NOMO-1 treated with DMSO at 0.1 percent for 48 hours (cell line): ENCODE measurements at regions not wholly inside any gene's neighbourhood (a gene's known extent, or its start where the extent isn't known, plus 50 kb on each side); places are given as distances from the start of the nearest gene placed in this dataset.
"Not testable (repeated sequence)": the region's sequence is repeated elsewhere in the genome, so short reads cannot be mapped to it uniquely, and the experiment has no call there.

Source experiments
- DNase-seq: peaks from one replicate; lab custom pipeline; 2025; ENCODE audit not compliant: unreplicated experiment; lab: John Stamatoyannopoulos, UW

- no peak for DNase-seq
Measured at GRCh38 chr10:2584385-2584784, 483.0 kb upstream of the PFKP start.

GRCh38 chr10:2576892-2577291 is 490.5 kb upstream of the PFKP start:
- no peak for DNase-seq

- no peak for DNase-seq
Measured at GRCh38 chr10:2575460-2575859, 491.9 kb upstream of the PFKP start.

- no peak for DNase-seq
Measured at GRCh38 chr10:2572611-2573010, 494.7 kb upstream of the PFKP start.

GRCh38 chr10:2556883-2557282 is 510.5 kb upstream of the PFKP start:
- no peak for DNase-seq

GRCh38 chr10:2548071-2548470 is 519.3 kb upstream of the PFKP start:
- DNase-seq = no peak

GRCh38 chr10:2547606-2548005 is 519.7 kb upstream of the PFKP start:
- DNase-seq = no peak

GRCh38 chr10:2546894-2547293 is 520.5 kb upstream of the PFKP start:
- DNase-seq = not testable (repeated sequence)

GRCh38 chr10:2543974-2544373 is 523.4 kb upstream of the PFKP start:
- DNase-seq = no peak

- no peak for DNase-seq
Measured at GRCh38 chr10:2543142-2543886, 524.0 kb upstream of the PFKP start.

GRCh38 chr10:2541176-2541575 is 526.2 kb upstream of the PFKP start:
- DNase-seq = no peak

- no peak for DNase-seq
Measured at GRCh38 chr10:2529945-2530344, 537.4 kb upstream of the PFKP start.

GRCh38 chr10:2525781-2526180 is 541.6 kb upstream of the PFKP start:
- DNase-seq = no peak

GRCh38 chr10:2519139-2519538 is 548.2 kb upstream of the PFKP start:
- DNase-seq = no peak

- DNase-seq = peak; percentile 36
Measured at GRCh38 chr10:2509081-2509531, 558.2 kb upstream of the PFKP start.

GRCh38 chr10:2501366-2501940 is 565.9 kb upstream of the PFKP start:
- DNase-seq = not testable (repeated sequence)

- DNase-seq = no peak
Measured at GRCh38 chr10:2494399-2494798, 572.9 kb upstream of the PFKP start.

- DNase-seq = no peak
Measured at GRCh38 chr10:2488446-2489005, 578.8 kb upstream of the PFKP start.

- DNase-seq = no peak
Measured at GRCh38 chr10:2487921-2488320, 579.4 kb upstream of the PFKP start.

- no peak for DNase-seq
Measured at GRCh38 chr10:2478656-2479055, 588.7 kb upstream of the PFKP start.

- no peak for DNase-seq
Measured at GRCh38 chr10:2476812-2477553, 590.4 kb upstream of the PFKP start.
